ENCODE measurements at regions not wholly inside any gene's neighbourhood (a gene's known extent, or its start where the extent isn't known, plus 50 kb on each side); places are given as distances from the start of the nearest gene placed in this dataset.

GRCh38 chr4:146998157-146998556, 52.5 kb upstream of the TTC29 start:
- in situ Hi-C loops (cut with MboI; ENCODE audit: low pct_ligation_motif_present in 1 of 4, low pct_unique_long_range_greater_than_20kb in 1 of 4, low sequenced_read_pairs in 3 of 4): no loop called here
- no peaks in the 10 kb centered on the region for H3K4me1 ChIP-seq

GRCh38 chr4:147003956-147004809, 58.5 kb upstream of the TTC29 start:
- in situ Hi-C loops (cut with MboI; ENCODE audit: low pct_ligation_motif_present in 1 of 4, low pct_unique_long_range_greater_than_20kb in 1 of 4, low sequenced_read_pairs in 3 of 4): loop anchor here in 2 of 4 donors (25.0 kb wide), 1 partner anchor 583 kb away; no protein-coding TSS in a partner anchor
- WGBS, 2 donors (ENCODE audit: low coverage in 1 of 2): 67 to 77% methylated on average over 9 of the region's 9 CpGs
- Histone ChIP-seq H3K27ac (no peak overlapping the region), H3K27me3 (no peaks in the 10 kb centered on the region), H3K4me1 (no peaks in the 10 kb centered on the region), H3K4me3 (no peak overlapping the region), H3K9me3 (no peaks in the 10 kb centered on the region), H3K36me3 (no peaks in the 10 kb centered on the region)
- no peak for DNase-seq
- TF ChIP-seq EP300 (IDR thresholded peaks at IDR 0.05; ENCODE audit: low read depth): no peak
- TF ChIP-seq POLR2AphosphoS5 (IDR thresholded peaks at IDR 0.05): no peak
- no peak for TF ChIP-seq POLR2A (IDR thresholded peaks at IDR 0.05)
- no peak for TF ChIP-seq CTCF (IDR thresholded peaks at IDR 0.05)
- intact Hi-C loops (cut with DNase I; ENCODE audit: low total_unique reads): no loop called here

More at GRCh38 chr4:146998157-146998556, 52.5 kb upstream of the TTC29 start:
- WGBS, 2 donors (ENCODE audit: low coverage in 1 of 2): 54 to 63% methylated on average over 2 of the region's 2 CpGs
- no peaks in the 10 kb centered on the region for H3K27me3 ChIP-seq
- no peak overlapping the region for H3K4me3 ChIP-seq
- H3K27ac ChIP-seq: no peak overlapping the region
- H3K36me3 ChIP-seq: no peaks in the 10 kb centered on the region
- TF ChIP-seq CTCF (IDR thresholded peaks at IDR 0.05): no peak
- TF ChIP-seq EP300 (IDR thresholded peaks at IDR 0.05; ENCODE audit: low read depth): no peak
- TF ChIP-seq POLR2A (IDR thresholded peaks at IDR 0.05): no peak
- no peak for TF ChIP-seq POLR2AphosphoS5 (IDR thresholded peaks at IDR 0.05)
- no peaks in the 10 kb centered on the region for H3K9me3 ChIP-seq
- intact Hi-C loops (cut with DNase I; ENCODE audit: low total_unique reads): no loop called here
- no peak for DNase-seq

- H3K9me3 ChIP-seq: no peaks in the 10 kb centered on the region
- H3K27me3 ChIP-seq: peaks cover 6% of the 10 kb centered on the region
- intact Hi-C loops (cut with DNase I; ENCODE audit: low total_unique reads): no loop called here
- WGBS, 2 donors (ENCODE audit: low coverage in 1 of 2): 90 to 94% methylated on average over 2 of the region's 2 CpGs
- H3K4me3 ChIP-seq: no peak overlapping the region
- H3K36me3 ChIP-seq: no peaks in the 10 kb centered on the region
- in situ Hi-C loops (cut with MboI; ENCODE audit: low pct_ligation_motif_present in 1 of 4, low pct_unique_long_range_greater_than_20kb in 1 of 4, low sequenced_read_pairs in 3 of 4): loop anchor here in 2 of 4 donors (25.0 kb wide), 1 partner anchor 581 kb away; no protein-coding TSS in a partner anchor
- no peak overlapping the region for H3K27ac ChIP-seq
- H3K4me1 ChIP-seq: no peaks in the 10 kb centered on the region
- TF ChIP-seq POLR2A (IDR thresholded peaks at IDR 0.05) (no peak), CTCF (IDR thresholded peaks at IDR 0.05) (no peak), POLR2AphosphoS5 (IDR thresholded peaks at IDR 0.05) (no peak), EP300 (IDR thresholded peaks at IDR 0.05; ENCODE audit: low read depth) (no peak)
- no peak for DNase-seq
These were observed 60.6 kb upstream of the TTC29 start for GRCh38 chr4:147006229-147006628.

GRCh38 chr4:147009875-147010274, 64.2 kb upstream of the TTC29 start:
- TF ChIP-seq POLR2AphosphoS5 (IDR thresholded peaks at IDR 0.05): no peak
- TF ChIP-seq POLR2A (IDR thresholded peaks at IDR 0.05): no peak
- no peak for TF ChIP-seq EP300 (IDR thresholded peaks at IDR 0.05; ENCODE audit: low read depth)
- no peak for TF ChIP-seq CTCF (IDR thresholded peaks at IDR 0.05)
- H3K36me3 ChIP-seq: no peaks in the 10 kb centered on the region
- DNase-seq: no peak
- H3K27me3 ChIP-seq: peaks cover 17% of the 10 kb centered on the region
- no peak overlapping the region for H3K4me3 ChIP-seq
- H3K4me1 ChIP-seq: no peaks in the 10 kb centered on the region
- in situ Hi-C loops (cut with MboI; ENCODE audit: low pct_ligation_motif_present in 1 of 4, low pct_unique_long_range_greater_than_20kb in 1 of 4, low sequenced_read_pairs in 3 of 4): loop anchor here in 2 of 4 donors (25.0 kb wide), 1 partner anchor 577 kb away; no protein-coding TSS in a partner anchor
- no peak overlapping the region for H3K27ac ChIP-seq
- intact Hi-C loops (cut with DNase I; ENCODE audit: low total_unique reads): no loop called here
- H3K9me3 ChIP-seq: no peaks in the 10 kb centered on the region
- 76 to 94% methylated on average over 4 of the region's 4 CpGs for WGBS, 2 donors (ENCODE audit: low coverage in 1 of 2)
